Neural progenitor cell (in vitro differentiated cells): ENCODE measurements at regions not wholly inside any gene's neighbourhood (a gene's known extent, or its start where the extent isn't known, plus 50 kb on each side); places are given as distances from the start of the nearest gene placed in this dataset.

Source experiments
- DNase-seq: peaks from one replicate; pipeline ENCODE4 v3.0.0-alpha.2; 2016; ENCODE audit warnings: low spot score
- H2AFZ ChIP-seq: fragments of 200-600 bp; sonication (generic); replicated peaks from 2 replicates; pipeline ENCODE4 v1.6.1; 2016; ENCODE audit warnings: antibody characterized with exemption
- H3F3A ChIP-seq: fragments of 200-600 bp; sonication (generic); 2 replicates; pipeline ENCODE4 v1.6.1; 2016; ENCODE audit warnings: antibody characterized with exemption, low read depth
- H3K27ac ChIP-seq: fragments of 200-600 bp; sonication (generic); 2 replicates; pipeline ENCODE4 v1.5.1; 2016; ENCODE audit warnings: mild to moderate bottlenecking
- H3K27me3 ChIP-seq: fragments of 200-600 bp; sonication (generic); 2 replicates; pipeline ENCODE4 v1.6.1; 2016; ENCODE audit warnings: mild to moderate bottlenecking, moderate library complexity
- H3K36me3 ChIP-seq: fragments of 200-600 bp; sonication (generic); 2 replicates; pipeline ENCODE4 v1.5.1; 2016
- H3K4me1 ChIP-seq: fragments of 200-600 bp; sonication (generic); 2 replicates; pipeline ENCODE4 v1.6.1; 2016; ENCODE audit warnings: mixed run types
- H3K4me2 ChIP-seq: fragments of 200-600 bp; sonication (generic); 2 replicates; pipeline ENCODE4 v1.6.1; 2016
- H3K4me3 ChIP-seq: fragments of 200-600 bp; sonication (generic); 2 replicates; pipeline ENCODE4 v1.5.1; 2016
- H3K79me2 ChIP-seq: fragments of 200-600 bp; sonication (generic); 2 replicates; pipeline ENCODE4 v1.6.1; 2016; ENCODE audit warnings: low read depth
- H3K9ac ChIP-seq: fragments of 200-600 bp; sonication (generic); 2 replicates; pipeline ENCODE4 v1.6.1; 2016
- H3K9me3 ChIP-seq: fragments of 200-600 bp; sonication (generic); 2 replicates; pipeline ENCODE4 v1.5.1; 2016; ENCODE audit warnings: low read depth
- H4K20me1 ChIP-seq: fragments of 200-600 bp; sonication (generic); 2 replicates; pipeline ENCODE4 v1.6.1; 2016; ENCODE audit warnings: low read depth
- H3K27ac Mint-ChIP-seq: 3 replicates; pipeline ENCODE4 v1.8.0; 2021; ENCODE audit warnings: mixed read lengths
- H3K27me3 Mint-ChIP-seq: 2 replicates; pipeline ENCODE4 v1.8.0; 2022; ENCODE audit warnings: low read depth, mild to moderate bottlenecking, inconsistent platforms, moderate library complexity, mixed read lengths; ENCODE audit not compliant: insufficient read depth
- H3K36me3 Mint-ChIP-seq: 3 replicates; pipeline ENCODE4 v1.8.0; 2021; ENCODE audit warnings: mixed read lengths
- H3K4me1 Mint-ChIP-seq: 3 replicates; pipeline ENCODE4 v1.8.0; 2021; ENCODE audit warnings: mixed read lengths
- H3K4me3 Mint-ChIP-seq: 3 replicates; pipeline ENCODE4 v1.8.0; 2021; ENCODE audit warnings: mild to moderate bottlenecking, moderate library complexity, mixed read lengths
- H3K9me3 Mint-ChIP-seq: 3 replicates; pipeline ENCODE4 v1.8.0; 2020; ENCODE audit warnings: mixed read lengths
- EZH2 ChIP-seq: fragments of 200-600 bp; sonication (generic); IDR thresholded peaks from 2 replicates; pipeline ENCODE4 v1.6.1; 2017; ENCODE audit warnings: antibody characterized with exemption, mild to moderate bottlenecking, moderate library complexity
- EZH2phosphoT487 ChIP-seq: fragments of 200-600 bp; sonication (generic); IDR thresholded peaks from 2 replicates; pipeline ENCODE4 v1.6.1; 2017; ENCODE audit warnings: antibody characterized with exemption
- TF ChIP-seq, protein P1 (sequence below): fragments of 200-600 bp; sonication (generic); IDR thresholded peaks from 2 replicates; pipeline ENCODE4 v1.5.1; 2017; ENCODE audit warnings: antibody characterized with exemption, mild to moderate bottlenecking

DNA sequence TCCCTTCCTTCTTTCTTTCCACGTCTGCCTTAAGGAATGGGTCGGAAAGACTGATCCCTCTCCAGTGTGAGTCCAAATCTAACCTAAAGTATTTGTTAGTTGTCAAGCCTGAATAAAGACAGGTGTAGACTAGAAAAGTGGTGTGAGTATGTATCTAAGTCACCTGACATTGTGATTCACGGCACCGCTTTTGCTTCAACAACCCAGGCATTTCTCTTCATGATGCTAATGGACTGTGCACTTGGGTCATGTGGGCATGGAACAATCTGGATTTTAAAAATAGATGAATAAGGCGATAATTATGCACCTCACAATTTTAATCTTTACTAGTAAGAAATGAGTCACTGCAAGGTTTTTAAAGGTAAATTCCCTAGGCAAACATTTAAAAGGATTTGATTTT is 107.5 kb downstream of the LIPG start:
- H3K4me2 ChIP-seq, result peak overlapping the region; percentile 58
- Mint-ChIP-seq H3K27me3 (peaks cover 15% of the 10 kb centered on the region), H3K27ac (peak overlapping the region; percentile 22)

DNA sequence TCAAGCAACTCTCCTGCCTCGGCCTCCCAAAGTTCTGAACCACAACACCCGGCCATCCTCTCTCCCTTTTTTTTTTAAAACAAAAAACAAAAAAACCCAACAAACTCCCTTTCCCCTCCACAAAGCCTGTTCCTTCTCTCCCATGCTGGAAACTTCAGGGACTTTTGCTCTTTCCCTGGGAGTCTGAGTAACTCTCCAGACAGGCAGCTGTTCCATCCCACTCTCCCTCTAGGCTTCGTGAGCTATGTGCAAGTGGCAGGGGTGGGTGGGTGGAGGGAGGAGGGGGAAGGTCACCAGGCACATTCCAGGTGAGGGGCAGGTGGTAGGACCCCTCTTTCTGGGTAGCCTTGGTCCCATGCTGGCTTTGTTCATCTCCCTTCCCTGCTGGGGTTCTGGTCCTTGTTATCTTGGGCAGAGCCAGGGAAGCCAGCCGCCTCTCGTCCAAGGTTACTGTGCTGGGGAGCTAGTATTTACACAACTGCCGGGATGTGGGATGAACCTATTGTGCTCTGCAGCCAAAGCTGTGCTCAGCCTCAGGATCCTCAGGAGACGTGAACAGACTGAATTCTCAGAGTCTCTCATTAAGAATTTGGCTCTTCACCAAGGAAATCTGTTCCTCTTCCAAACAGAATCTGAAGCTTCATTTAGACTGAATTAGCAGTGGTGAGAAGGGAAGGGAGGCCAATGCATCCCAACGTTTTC is 106.9 kb downstream of the LIPG start:
- Mint-ChIP-seq H3K36me3 (no peaks in the 10 kb centered on the region), H3K27me3 (peaks cover 15% of the 10 kb centered on the region)

More for the DNA sequence above, 107.5 kb downstream of the LIPG start:
- H3K4me1 Mint-ChIP-seq, result peaks cover 42% of the 10 kb centered on the region
- DNase-seq, result no peak
- no peak overlapping the region for H3K4me3 Mint-ChIP-seq
- Histone ChIP-seq H3K9me3 (no peaks in the 10 kb centered on the region), H2AFZ (no peak overlapping the region), H3K79me2 (no peaks in the 10 kb centered on the region), H3K4me1 (peaks cover 16% of the 10 kb centered on the region), H3K4me3 (no peak overlapping the region), H4K20me1 (peaks cover 7% of the 10 kb centered on the region), H3K27me3 (peaks cover 9% of the 10 kb centered on the region), H3K36me3 (no peaks in the 10 kb centered on the region), H3F3A (peaks cover 16% of the 10 kb centered on the region), H3K9ac (no peak overlapping the region), H3K27ac (no peak overlapping the region)
- no peaks in the 10 kb centered on the region for H3K36me3 Mint-ChIP-seq
- no peaks in the 10 kb centered on the region for H3K9me3 Mint-ChIP-seq
- no peak for TF ChIP-seq EZH2
- TF ChIP-seq, protein P1, sequence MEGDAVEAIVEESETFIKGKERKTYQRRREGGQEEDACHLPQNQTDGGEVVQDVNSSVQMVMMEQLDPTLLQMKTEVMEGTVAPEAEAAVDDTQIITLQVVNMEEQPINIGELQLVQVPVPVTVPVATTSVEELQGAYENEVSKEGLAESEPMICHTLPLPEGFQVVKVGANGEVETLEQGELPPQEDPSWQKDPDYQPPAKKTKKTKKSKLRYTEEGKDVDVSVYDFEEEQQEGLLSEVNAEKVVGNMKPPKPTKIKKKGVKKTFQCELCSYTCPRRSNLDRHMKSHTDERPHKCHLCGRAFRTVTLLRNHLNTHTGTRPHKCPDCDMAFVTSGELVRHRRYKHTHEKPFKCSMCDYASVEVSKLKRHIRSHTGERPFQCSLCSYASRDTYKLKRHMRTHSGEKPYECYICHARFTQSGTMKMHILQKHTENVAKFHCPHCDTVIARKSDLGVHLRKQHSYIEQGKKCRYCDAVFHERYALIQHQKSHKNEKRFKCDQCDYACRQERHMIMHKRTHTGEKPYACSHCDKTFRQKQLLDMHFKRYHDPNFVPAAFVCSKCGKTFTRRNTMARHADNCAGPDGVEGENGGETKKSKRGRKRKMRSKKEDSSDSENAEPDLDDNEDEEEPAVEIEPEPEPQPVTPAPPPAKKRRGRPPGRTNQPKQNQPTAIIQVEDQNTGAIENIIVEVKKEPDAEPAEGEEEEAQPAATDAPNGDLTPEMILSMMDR, result no peak
- no peak for TF ChIP-seq EZH2phosphoT487

DNA sequence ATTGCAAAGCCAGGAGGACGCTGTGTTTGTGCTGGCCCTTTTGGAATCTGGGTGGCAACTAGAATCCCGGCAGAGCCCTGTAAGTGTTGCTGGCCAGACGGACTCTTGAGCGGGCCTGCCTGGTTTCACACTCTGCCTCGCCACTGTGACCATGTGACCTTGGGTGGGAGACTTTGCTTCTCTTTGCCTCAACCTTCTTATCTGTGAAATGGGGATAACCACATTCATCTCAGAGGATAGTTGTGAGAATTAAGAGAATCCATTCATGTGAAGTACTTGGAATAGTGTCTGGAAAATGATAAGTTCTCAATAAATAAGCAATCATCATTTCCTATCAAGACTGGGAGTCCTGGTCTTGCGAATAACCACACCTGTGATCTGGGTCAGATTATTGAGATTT is 105.6 kb downstream of the LIPG start:
- Histone ChIP-seq H3K4me1 (peaks cover 20% of the 10 kb centered on the region), H3K27me3 (peaks cover 5% of the 10 kb centered on the region), H3F3A (peaks cover 16% of the 10 kb centered on the region), H3K36me3 (no peaks in the 10 kb centered on the region), H3K4me2 (no peak overlapping the region), H3K9me3 (no peaks in the 10 kb centered on the region), H2AFZ (no peak overlapping the region), H4K20me1 (peaks cover 7% of the 10 kb centered on the region), H3K27ac (no peak overlapping the region), H3K4me3 (no peak overlapping the region), H3K79me2 (no peaks in the 10 kb centered on the region), H3K9ac (no peak overlapping the region)
- no peak for DNase-seq
- H3K36me3 Mint-ChIP-seq, result no peaks in the 10 kb centered on the region
- peaks cover 15% of the 10 kb centered on the region for H3K27me3 Mint-ChIP-seq
- TF ChIP-seq EZH2, result no peak
- TF ChIP-seq EZH2phosphoT487, result no peak
- TF ChIP-seq, protein P1, result no peak
- no peaks in the 10 kb centered on the region for H3K9me3 Mint-ChIP-seq
- H3K27ac Mint-ChIP-seq, result peak overlapping the region; percentile 38
- no peak overlapping the region for H3K4me3 Mint-ChIP-seq
- peaks cover 51% of the 10 kb centered on the region for H3K4me1 Mint-ChIP-seq

More for the DNA sequence above, 106.9 kb downstream of the LIPG start:
- Histone ChIP-seq H3F3A (peaks cover 16% of the 10 kb centered on the region), H2AFZ (no peak overlapping the region), H3K9ac (no peak overlapping the region), H3K36me3 (no peaks in the 10 kb centered on the region), H3K4me1 (peaks cover 20% of the 10 kb centered on the region), H3K27ac (no peak overlapping the region), H4K20me1 (peaks cover 7% of the 10 kb centered on the region), H3K79me2 (no peaks in the 10 kb centered on the region), H3K9me3 (no peaks in the 10 kb centered on the region), H3K4me3 (no peak overlapping the region), H3K27me3 (peaks cover 9% of the 10 kb centered on the region), H3K4me2 (peak overlapping the region; percentile 58)
- Mint-ChIP-seq H3K9me3 (no peaks in the 10 kb centered on the region), H3K4me3 (no peak overlapping the region), H3K4me1 (peaks cover 48% of the 10 kb centered on the region), H3K27ac (peak overlapping the region; percentile 67)
- DNase-seq, result peak; percentile 48
- TF ChIP-seq EZH2 (no peak), EZH2phosphoT487 (no peak)
- TF ChIP-seq, protein P1, result no peak
